ENCODE measurements at regions not wholly inside any gene's neighbourhood (a gene's known extent, or its start where the extent isn't known, plus 50 kb on each side); places are given as distances from the start of the nearest gene placed in this dataset.
"Not testable (repeated sequence)": the region's sequence is repeated elsewhere in the genome, so short reads cannot be mapped to it uniquely, and the experiment has no call there.

DNA sequence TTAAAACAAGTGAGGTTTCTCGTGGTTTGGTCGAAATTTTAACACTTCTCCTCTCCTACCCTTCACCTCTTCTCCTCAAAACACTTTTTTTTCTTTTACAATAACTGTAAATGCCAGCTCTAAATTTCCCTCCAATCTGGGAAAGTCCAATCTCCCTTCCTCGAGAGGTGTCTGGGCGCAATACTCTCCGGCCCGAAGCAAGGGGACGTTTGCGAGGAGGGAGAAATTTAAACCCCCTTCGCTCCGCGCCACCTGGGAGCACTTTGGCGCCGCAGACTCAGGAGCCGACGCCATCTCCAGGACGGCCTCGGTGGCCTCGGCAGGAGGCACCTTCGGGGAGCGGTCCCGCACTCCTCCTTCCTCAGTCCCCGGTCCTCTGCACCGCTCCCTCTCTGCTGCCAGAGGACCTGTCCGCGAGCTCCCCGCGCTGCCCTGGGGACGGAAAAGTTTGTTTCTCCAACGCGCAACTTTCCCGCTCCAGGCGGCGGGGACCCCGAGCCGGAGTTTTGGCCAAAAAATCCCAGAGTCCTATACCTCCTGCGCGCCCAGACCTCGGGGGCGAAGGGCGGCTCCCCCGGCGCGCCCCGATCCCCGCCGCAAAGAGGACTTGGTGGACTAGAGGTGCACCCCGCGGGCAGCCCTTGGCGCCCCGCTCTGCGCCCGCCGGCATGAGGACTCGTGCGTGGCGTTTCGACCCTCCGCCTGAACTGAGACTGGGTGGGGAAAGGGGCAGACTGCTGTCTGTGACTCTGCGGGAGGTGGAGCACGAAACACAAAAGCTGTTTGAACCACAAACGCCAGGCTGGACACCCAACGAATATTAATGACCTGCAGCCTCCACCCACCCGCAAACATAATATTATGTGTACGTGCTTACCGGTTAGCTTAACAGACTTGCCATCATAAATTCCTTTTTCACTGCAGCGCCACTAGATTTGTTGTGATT lies 95.2 kb upstream of the HMGA2 start:
- DNase-seq (ENCODE audit: low read depth): no peak

DNA sequence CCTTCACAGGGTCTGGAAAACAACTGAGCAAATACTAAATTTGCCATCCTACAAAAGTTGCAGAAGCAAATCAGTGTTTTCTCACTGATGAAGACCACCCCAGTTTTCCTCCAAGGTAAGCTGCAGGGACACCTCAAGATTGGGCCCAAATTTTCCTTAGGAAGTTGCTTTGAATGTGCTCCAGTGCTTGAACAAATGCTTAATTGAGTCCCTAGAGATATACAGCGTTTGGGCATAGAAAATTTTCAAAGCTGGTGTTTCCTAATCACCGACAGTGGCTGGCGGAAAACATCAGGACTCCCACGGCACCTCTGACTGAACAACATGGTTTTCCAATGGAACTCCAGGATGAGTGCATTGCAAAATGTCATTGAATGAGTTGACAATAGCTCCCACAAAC lies 92.5 kb upstream of the HMGA2 start:
- TF ChIP-seq, protein P1, sequence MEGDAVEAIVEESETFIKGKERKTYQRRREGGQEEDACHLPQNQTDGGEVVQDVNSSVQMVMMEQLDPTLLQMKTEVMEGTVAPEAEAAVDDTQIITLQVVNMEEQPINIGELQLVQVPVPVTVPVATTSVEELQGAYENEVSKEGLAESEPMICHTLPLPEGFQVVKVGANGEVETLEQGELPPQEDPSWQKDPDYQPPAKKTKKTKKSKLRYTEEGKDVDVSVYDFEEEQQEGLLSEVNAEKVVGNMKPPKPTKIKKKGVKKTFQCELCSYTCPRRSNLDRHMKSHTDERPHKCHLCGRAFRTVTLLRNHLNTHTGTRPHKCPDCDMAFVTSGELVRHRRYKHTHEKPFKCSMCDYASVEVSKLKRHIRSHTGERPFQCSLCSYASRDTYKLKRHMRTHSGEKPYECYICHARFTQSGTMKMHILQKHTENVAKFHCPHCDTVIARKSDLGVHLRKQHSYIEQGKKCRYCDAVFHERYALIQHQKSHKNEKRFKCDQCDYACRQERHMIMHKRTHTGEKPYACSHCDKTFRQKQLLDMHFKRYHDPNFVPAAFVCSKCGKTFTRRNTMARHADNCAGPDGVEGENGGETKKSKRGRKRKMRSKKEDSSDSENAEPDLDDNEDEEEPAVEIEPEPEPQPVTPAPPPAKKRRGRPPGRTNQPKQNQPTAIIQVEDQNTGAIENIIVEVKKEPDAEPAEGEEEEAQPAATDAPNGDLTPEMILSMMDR (IDR thresholded peaks at IDR 0.05; ENCODE audit: insufficient read depth, low read length): no peak
- DNase-seq (ENCODE audit: low read depth): no peak
- H3K4me3 ChIP-seq (ENCODE audit: low read depth, low read length): no peak overlapping the region

More for the DNA sequence above, 95.2 kb upstream of the HMGA2 start:
- H3K4me3 ChIP-seq (ENCODE audit: low read depth, low read length): peak overlapping the region; percentile 64
- TF ChIP-seq, protein P1 (IDR thresholded peaks at IDR 0.05; ENCODE audit: insufficient read depth, low read length): no peak

DNA sequence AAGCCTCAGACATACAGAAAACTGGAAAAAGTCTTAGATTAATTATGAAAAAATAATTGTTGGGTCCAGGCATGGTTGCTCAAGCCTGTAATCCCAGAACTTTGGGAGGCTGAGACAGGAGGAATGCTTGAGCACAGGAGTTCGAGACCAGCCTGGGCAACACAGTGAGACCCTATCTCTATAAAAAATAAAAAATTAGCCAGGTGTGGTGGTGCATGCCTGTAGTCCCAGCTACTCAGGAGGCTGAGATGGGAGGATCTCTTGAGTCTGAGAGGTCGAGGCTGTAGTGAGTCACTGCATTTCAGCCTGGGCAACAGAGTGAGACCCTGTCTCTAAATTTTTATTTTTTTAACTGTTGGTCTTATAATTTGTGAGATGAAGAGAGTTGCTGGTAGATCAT lies 90.6 kb upstream of the HMGA2 start:
- H3K4me3 ChIP-seq (ENCODE audit: low read depth, low read length); DNase-seq (ENCODE audit: low read depth): not testable (repeated sequence)

DNA sequence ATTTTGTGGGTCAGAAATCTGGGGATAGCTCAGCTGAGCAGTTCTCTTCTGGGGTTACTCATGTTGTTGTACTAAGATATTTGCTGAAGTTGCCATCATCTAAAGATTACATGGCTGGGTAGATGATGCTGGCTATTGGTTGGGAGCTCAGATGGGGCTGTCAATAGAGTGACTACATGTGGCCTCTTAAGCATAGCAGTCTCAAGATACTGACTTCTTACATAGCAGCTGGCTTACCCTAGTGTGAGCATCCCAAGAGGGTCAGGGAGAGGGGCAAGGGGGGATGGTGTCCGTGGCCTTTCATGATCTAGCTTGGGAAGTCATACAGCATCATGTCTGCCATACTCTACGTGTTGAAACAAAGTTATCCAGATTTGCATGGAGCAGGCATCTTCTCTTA lies 90.1 kb upstream of the HMGA2 start:
- TF ChIP-seq, protein P1 (IDR thresholded peaks at IDR 0.05; ENCODE audit: insufficient read depth, low read length): no peak
- no peak overlapping the region for H3K4me3 ChIP-seq (ENCODE audit: low read depth, low read length)
- DNase-seq (ENCODE audit: low read depth): no peak

DNA sequence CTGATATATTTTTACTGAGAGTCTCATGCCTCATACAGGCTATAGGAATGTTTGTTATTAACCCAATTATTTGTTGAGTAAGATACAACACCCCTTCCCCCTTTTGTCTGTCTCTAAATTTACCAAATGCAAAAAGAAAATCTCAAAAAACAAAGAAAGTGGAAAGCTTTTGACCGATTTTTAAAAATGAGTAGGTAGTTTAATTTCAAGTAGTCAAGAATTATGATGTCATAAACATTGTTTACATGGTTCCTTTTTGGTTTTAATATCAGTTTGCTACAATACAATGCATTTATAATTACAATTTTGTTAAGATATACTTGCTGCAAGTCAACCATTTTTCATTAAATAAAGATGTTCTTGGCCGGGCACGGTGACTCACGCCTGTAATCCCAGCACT lies 84.7 kb upstream of the HMGA2 start:
- TF ChIP-seq, protein P1 (IDR thresholded peaks at IDR 0.05; ENCODE audit: insufficient read depth, low read length): no peak
- H3K4me3 ChIP-seq (ENCODE audit: low read depth, low read length): no peak overlapping the region
- DNase-seq (ENCODE audit: low read depth): no peak

DNA sequence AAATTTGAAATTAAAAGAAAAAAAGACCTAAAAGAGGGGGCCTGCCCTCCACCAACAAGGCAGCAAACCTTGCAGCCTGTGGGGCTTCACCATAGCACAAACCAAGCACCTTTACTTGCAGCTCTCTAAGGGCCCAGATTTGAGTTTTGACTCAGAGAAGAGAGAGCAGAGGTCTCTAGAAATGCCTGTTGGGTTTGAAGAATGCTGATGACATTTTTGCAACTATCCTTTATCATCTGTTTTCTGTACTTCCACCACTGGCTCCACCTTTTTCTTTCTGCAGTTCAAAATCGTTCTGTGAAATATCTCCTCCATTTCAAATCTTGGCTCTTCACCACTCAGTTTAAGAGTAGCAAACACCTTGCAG lies 83.8 kb upstream of the HMGA2 start:
- H3K4me3 ChIP-seq (ENCODE audit: low read depth, low read length): no peak overlapping the region
- DNase-seq (ENCODE audit: low read depth): no peak
- TF ChIP-seq, protein P1 (IDR thresholded peaks at IDR 0.05; ENCODE audit: insufficient read depth, low read length): no peak

DNA sequence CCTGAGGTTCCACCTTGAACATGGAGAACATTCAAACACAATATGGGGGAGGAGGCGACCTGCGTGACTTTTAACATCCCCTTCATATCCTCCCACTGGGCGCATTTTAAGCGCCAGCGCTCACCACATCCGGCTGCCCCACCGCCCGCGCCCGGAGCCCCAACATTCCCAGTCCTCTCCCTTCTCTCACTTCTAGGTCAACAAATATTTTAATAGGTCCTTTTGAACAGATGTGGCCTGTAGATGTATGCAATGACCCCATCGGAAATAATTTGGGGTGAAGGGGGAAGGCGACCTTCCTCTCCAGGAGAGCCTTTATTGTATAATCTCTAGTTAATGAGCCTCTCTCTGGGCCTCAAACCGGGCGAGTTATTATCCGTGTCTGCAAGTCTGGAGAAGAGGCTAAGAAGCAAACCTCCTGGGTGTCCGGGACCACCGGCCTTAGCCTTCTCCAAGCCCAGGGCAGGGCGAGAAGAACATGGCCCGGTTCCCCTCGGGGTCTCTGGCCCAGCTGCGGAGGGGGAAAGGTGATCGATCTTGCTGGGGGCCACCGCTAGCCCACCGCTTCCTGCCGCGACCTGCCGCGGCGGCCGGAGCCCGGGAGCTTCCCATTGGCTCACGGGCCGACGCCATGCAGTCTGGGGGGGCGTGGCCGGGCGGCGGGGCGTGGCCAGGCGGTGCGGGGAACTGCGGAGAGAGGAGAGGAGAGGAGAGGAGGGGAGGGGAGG lies 83.2 kb upstream of the HMGA2 start:
- TF ChIP-seq, protein P1 (IDR thresholded peaks at IDR 0.05; ENCODE audit: insufficient read depth, low read length): no peak
- peak; percentile 68 for DNase-seq (ENCODE audit: low read depth)
- H3K4me3 ChIP-seq (ENCODE audit: low read depth, low read length): peak overlapping the region; percentile 87

Data from fibroblast of the aortic adventitia (primary cell).